Heart left ventricle (tissue), 16 donors: ENCODE measurements at regions not wholly inside any gene's neighbourhood (a gene's known extent, or its start where the extent isn't known, plus 50 kb on each side); places are given as distances from the start of the nearest gene placed in this dataset.

Experiments
- ATAC-seq, 4 donors: fragments of 200-7000 bp; cut with Tn5 transposase; one replicate each; pipeline ENCODE4 v1.9.1; 2020 to 2022; ENCODE audit warnings: moderate library complexity in 4 of 4, mild to moderate bottlenecking in 3 of 4, moderate number of reproducible peaks in 1 of 4
- DNase-seq, 5 donors: peaks; one replicate each; pipeline ENCODE4 v3.0.0-alpha.2; 2020
- H3K27ac ChIP-seq, 12 donors: fragments of 200-600 bp; sonication (generic) in 4 of 12; one replicate each; pipeline versions ENCODE4 v1.5.0 to v1.8.0; 2016 to 2022; ENCODE audit warnings: mild to moderate bottlenecking in 2 of 12
- H3K27me3 ChIP-seq, 9 donors: fragments of 200-600 bp; sonication (generic) in 2 of 9; one replicate each; pipeline versions ENCODE4 v1.5.1 to v1.8.0; 2016 to 2022; ENCODE audit warnings: mild to moderate bottlenecking in 3 of 9
- H3K36me3 ChIP-seq, 9 donors: fragments of 200-600 bp; sonication (generic) in 2 of 9; one replicate each; pipeline versions ENCODE4 v1.5.0 to v1.8.0; 2018 to 2022; ENCODE audit warnings: mild to moderate bottlenecking in 2 of 9
- H3K4me1 ChIP-seq, 12 donors: fragments of 200-600 bp; sonication (generic) in 4 of 12; one replicate each; pipeline versions ENCODE4 v1.5.0 to v1.8.0; 2016 to 2022; ENCODE audit warnings: mild to moderate bottlenecking in 3 of 12
- H3K4me3 ChIP-seq, 12 donors: fragments of 200-600 bp; sonication (generic) in 4 of 12; one replicate each; pipeline versions ENCODE4 v1.5.0 to v1.8.0; 2017 to 2022; ENCODE audit warnings: mild to moderate bottlenecking in 9 of 12, moderate library complexity in 4 of 12
- H3K9me3 ChIP-seq, 12 donors: fragments of 200-600 bp; sonication (generic) in 4 of 12; one replicate each; pipeline versions ENCODE4 v1.5.0 to v1.8.0; 2016 to 2022; ENCODE audit warnings: mild to moderate bottlenecking in 1 of 12
- POLR2A ChIP-seq, 2 donors: fragments of 450-650 bp; IDR thresholded peaks; one replicate each; pipeline ENCODE4 v1.6.1; 2017; ENCODE audit warnings: antibody characterized with exemption in 2 of 2, mild to moderate bottlenecking in 2 of 2, moderate library complexity in 2 of 2
- WGBS, 4 donors: extraction: QIAGEN DNeasy Blood & Tissue Kit in 2 of 4; methylation state at CpG; one replicate each; pipeline versions ENCODE4 v1.1.5 to v1.1.7; 2013 to 2018; 5-methylcytosine and 5-hydroxymethylcytosine counted together
- intact Hi-C, 10 donors: fragments of 100-400 bp; cut with DNase I; formaldehyde crosslinking; loops; one replicate each; pipeline versions ENCODE4 v1.11.1 to v1.14.2; 2022
- TF ChIP-seq, protein P1 (sequence below), 12 donors: fragments of 200-600 bp; sonication (generic) in 4 of 12; IDR thresholded peaks; one replicate each; pipeline versions ENCODE4 v1.5.0 to v1.8.0; 2018 to 2022; ENCODE audit warnings: antibody characterized with exemption in 12 of 12, mild to moderate bottlenecking in 5 of 12
- donor health status: ischemic (EF 13 %, LVEDD 7.1; RV severe dilation, severe dysfunction).
- donor health status: healthy with polysubstance abuse.
- donor health status: DM: no; HTN: yes; CAD: no.
- donor health status: DM: no; HTN: no; CAD: no.
- donor health status: ischemic (EF 25% LVEDD 6.9; RV normal size, moderate dysfunction).
- donor health status: ischemic (EF 25% LVEDD 5.7; RV mildly dilated, moderate dysfunction).
- donor health status: healthy.
- donor health status: DM: yes; HTN: yes; CAD: no.
- donor health status: ischemic (EF 35%, LVEDD 5.7; RV mildly dilated, moderate dysfunction).
- donor health status: nonischemic (EF 11% LVEDD 7.7; RV severe dilation, severe dysfunction).
- donor health status: DM: yes; HTN: yes; CAD: no.
- donor health status: PGD.
- donor health status: ischemic (EF 29% LVEDD 5.4; RV normal size, mild dysfunction).
- donor health status: nonischemic (EF 23%, LVEDD 6.1; RV moderate dilation, normal function).

GRCh38 chr1:234963904-234964702 is 164.5 kb downstream of the TOMM20 start:
- no peak for TF ChIP-seq POLR2A (IDR thresholded peaks at IDR 0.05)
- TF ChIP-seq, protein P1, sequence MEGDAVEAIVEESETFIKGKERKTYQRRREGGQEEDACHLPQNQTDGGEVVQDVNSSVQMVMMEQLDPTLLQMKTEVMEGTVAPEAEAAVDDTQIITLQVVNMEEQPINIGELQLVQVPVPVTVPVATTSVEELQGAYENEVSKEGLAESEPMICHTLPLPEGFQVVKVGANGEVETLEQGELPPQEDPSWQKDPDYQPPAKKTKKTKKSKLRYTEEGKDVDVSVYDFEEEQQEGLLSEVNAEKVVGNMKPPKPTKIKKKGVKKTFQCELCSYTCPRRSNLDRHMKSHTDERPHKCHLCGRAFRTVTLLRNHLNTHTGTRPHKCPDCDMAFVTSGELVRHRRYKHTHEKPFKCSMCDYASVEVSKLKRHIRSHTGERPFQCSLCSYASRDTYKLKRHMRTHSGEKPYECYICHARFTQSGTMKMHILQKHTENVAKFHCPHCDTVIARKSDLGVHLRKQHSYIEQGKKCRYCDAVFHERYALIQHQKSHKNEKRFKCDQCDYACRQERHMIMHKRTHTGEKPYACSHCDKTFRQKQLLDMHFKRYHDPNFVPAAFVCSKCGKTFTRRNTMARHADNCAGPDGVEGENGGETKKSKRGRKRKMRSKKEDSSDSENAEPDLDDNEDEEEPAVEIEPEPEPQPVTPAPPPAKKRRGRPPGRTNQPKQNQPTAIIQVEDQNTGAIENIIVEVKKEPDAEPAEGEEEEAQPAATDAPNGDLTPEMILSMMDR (IDR thresholded peaks at IDR 0.05): peak in 1 of 12 donors; percentile 18
- DNase-seq (peak in 2 of 5 donors; percentile 68 to 78), ATAC-seq (peak; percentile 35 to 50 (median 44))
- Histone ChIP-seq H3K4me1 (peaks cover 9 to 74% (median 48%) of the 10 kb centered on the region in 12 donors), H3K36me3 (no peaks in the 10 kb centered on the region), H3K9me3 (no peaks in the 10 kb centered on the region), H3K27me3 (no peaks in the 10 kb centered on the region), H3K4me3 (no peak overlapping the region), H3K27ac (peak overlapping the region; percentile 24 to 99 (median 72))
- 58 to 66% (median 62%) methylated on average over 15 of the region's 15 CpGs for WGBS, 4 donors
- intact Hi-C loops: loop anchor here in 7 of 10 donors (5.0 to 10.0 kb wide), 6 partner anchors 37 to 541 kb away; partner anchors contain the start of genes IRF2BP2 (in 2 of the 7) and B3GALNT2 (in 1 of the 7)

GRCh38 chr1:234963180-234963903 is 165.3 kb downstream of the TOMM20 start:
- Histone ChIP-seq H3K27me3 (no peaks in the 10 kb centered on the region), H3K27ac (peak overlapping the region; percentile 24 to 99 (median 72)), H3K9me3 (no peaks in the 10 kb centered on the region), H3K4me3 (peak overlapping the region in 3 of 12 donors; percentile 5 to 32 (median 23)), H3K36me3 (no peaks in the 10 kb centered on the region), H3K4me1 (peaks cover 9 to 74% (median 45%) of the 10 kb centered on the region in 12 donors)
- intact Hi-C loops: loop anchor here in 7 of 10 donors (5.0 to 10.0 kb wide), 6 partner anchors 36 to 541 kb away; partner anchors contain the start of genes IRF2BP2 (in 2 of the 7) and B3GALNT2 (in 1 of the 7)
- TF ChIP-seq, protein P1 (IDR thresholded peaks at IDR 0.05): no peak
- no peak for TF ChIP-seq POLR2A (IDR thresholded peaks at IDR 0.05)
- WGBS, 4 donors: 56 to 70% (median 60%) methylated on average over 15 of the region's 15 CpGs
- DNase-seq: peak; percentile 81 to 91 (median 86)
- ATAC-seq: peak; percentile 48 to 78 (median 68)

DNA sequence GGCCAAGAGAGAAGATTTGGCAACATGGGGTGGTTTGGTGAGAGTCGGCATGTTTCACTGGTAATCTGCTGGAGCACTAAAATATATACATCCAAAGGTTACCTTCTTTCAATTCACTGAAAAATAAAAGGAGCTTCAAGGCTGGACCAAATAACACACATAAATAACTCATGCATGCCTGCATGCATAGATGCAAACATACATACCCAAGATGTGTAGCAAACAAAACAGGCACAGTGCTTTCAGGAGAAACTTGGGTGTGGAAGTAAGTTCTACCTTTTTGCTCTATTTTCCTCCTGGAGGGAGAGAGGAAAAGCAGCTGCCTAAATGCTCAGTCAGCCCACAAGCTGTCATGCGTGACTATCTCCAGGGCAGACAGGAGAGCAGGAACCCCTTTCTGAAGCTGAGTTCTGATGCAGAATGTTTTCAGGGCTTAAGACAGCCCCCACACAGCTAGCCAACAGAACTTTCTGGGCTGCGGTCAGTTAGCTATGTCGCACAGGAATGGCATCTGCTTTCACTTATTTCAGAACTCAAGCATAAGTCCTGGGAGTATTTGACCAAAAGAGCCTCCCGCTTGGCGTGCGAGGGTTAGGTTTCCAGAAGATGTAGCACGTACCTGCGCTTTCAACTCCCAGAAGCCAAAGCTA is 166.2 kb downstream of the TOMM20 start:
- peaks cover 9 to 81% (median 47%) of the 10 kb centered on the region in 12 donors for H3K4me1 ChIP-seq
- 55 to 70% (median 63%) methylated on average over 9 of the region's 9 CpGs for WGBS, 4 donors
- peak in 2 of 5 donors; percentile 51 to 54 for DNase-seq
- no peak for TF ChIP-seq POLR2A (IDR thresholded peaks at IDR 0.05)
- TF ChIP-seq, protein P1 (IDR thresholded peaks at IDR 0.05): no peak
- no peaks in the 10 kb centered on the region for H3K27me3 ChIP-seq
- no peaks in the 10 kb centered on the region for H3K9me3 ChIP-seq
- ATAC-seq: peak; percentile 13 to 68 (median 50)
- H3K36me3 ChIP-seq: no peaks in the 10 kb centered on the region
- peak overlapping the region in 3 of 12 donors; percentile 23 to 32 (median 27) for H3K4me3 ChIP-seq
- peak overlapping the region; percentile 24 to 99 (median 72) for H3K27ac ChIP-seq
- intact Hi-C loops: loop anchor here in 7 of 10 donors (5.0 to 10.0 kb wide), 6 partner anchors 35 to 542 kb away; partner anchors contain the start of genes IRF2BP2 (in 2 of the 7) and B3GALNT2 (in 1 of the 7)
